Loucy (cell line): ENCODE measurements at regions not wholly inside any gene's neighbourhood (a gene's known extent, or its start where the extent isn't known, plus 50 kb on each side); places are given as distances from the start of the nearest gene placed in this dataset.

ENCODE experiments used
- CTCF ChIP-seq: fragments of 200-600 bp; sonication (generic); conservative IDR thresholded peaks from 2 replicates; pipeline ENCODE4 v1.5.1; 2014; ENCODE audit warnings: mild to moderate bottlenecking, antibody characterized with exemption, low read length
- EZH2phosphoT487 ChIP-seq: fragments of 200-600 bp; IDR thresholded peaks from 2 replicates; pipeline ENCODE4 v1.6.1; 2018; ENCODE audit warnings: antibody characterized with exemption, mild to moderate bottlenecking, moderate library complexity, borderline replicate concordance

DNA sequence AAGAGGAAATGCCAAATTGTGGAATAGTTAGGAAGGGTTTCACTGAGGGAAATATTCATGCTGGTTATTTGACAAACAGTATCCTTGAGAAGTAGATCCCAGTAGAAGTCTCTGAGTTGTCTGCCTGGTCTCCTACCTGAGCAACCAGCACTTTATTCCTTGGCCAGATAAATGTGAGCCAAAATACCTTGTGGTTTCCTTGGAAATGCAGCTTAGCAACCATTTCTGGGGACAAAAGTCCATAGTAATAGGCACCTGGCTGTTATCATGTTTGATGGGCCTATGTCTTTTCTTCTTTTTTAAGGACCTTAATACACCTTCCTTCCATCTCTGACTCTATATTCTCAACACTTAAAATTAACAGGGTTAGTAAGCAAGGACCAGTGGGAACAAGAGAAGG is 217.1 kb upstream of the MARCKS start:
- TF ChIP-seq CTCF (no peak), EZH2phosphoT487 (no peak)
